Esophagus muscularis mucosa (tissue), 4 donors: ENCODE measurements at regions not wholly inside any gene's neighbourhood (a gene's known extent, or its start where the extent isn't known, plus 50 kb on each side); places are given as distances from the start of the nearest gene placed in this dataset.

Experiments used
- EP300 ChIP-seq: sonication (generic); formaldehyde crosslinking; IDR thresholded peaks from one replicate; pipeline ENCODE4 v1.6.1; 2017; ENCODE audit warnings: antibody characterized with exemption
- POLR2A ChIP-seq: fragments of 450-650 bp; IDR thresholded peaks from one replicate; pipeline ENCODE4 v1.6.1; 2017; ENCODE audit warnings: antibody characterized with exemption, moderate library complexity, mild to moderate bottlenecking, low read depth
- POLR2AphosphoS5 ChIP-seq, 2 donors: sonication (generic); formaldehyde crosslinking; IDR thresholded peaks; one replicate each; pipeline ENCODE4 v1.6.1; 2017; ENCODE audit warnings: antibody characterized with exemption in 2 of 2
- TF ChIP-seq, protein P1 (sequence below), 3 experiments: fragments of 200-600 bp in 2 of 3; fragments of 450-650 bp in 1 of 3; sonication (generic) in 2 of 3; IDR thresholded peaks; one replicate each; pipeline ENCODE4 v1.5.1; 2017 to 2019; ENCODE audit warnings: antibody characterized with exemption in 3 of 3, mild to moderate bottlenecking in 2 of 3, moderate library complexity in 1 of 3

DNA sequence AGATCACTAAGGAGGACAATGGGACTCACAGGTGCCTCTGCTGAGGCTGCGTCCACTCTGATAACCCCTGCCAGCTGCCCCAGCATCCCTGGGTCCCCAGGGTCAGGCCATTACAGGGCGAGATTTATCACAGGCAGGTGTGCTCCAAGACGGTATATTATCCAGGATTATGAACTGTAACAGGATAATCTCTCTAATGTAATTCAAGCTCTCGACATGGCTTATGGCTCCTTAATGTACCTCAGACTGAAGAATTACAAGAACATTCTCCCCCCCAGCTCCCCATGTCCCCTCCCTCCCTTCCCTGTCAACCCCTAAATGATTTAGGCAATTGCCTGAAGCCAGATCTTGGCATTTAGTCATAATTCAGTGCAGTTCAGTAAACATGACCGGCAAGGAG lies 86.8 kb downstream of the NCR2 start:
- TF ChIP-seq POLR2A (no peak), POLR2AphosphoS5 (IDR thresholded peaks at IDR 0.05) (no peak), EP300 (no peak)
- TF ChIP-seq, protein P1, sequence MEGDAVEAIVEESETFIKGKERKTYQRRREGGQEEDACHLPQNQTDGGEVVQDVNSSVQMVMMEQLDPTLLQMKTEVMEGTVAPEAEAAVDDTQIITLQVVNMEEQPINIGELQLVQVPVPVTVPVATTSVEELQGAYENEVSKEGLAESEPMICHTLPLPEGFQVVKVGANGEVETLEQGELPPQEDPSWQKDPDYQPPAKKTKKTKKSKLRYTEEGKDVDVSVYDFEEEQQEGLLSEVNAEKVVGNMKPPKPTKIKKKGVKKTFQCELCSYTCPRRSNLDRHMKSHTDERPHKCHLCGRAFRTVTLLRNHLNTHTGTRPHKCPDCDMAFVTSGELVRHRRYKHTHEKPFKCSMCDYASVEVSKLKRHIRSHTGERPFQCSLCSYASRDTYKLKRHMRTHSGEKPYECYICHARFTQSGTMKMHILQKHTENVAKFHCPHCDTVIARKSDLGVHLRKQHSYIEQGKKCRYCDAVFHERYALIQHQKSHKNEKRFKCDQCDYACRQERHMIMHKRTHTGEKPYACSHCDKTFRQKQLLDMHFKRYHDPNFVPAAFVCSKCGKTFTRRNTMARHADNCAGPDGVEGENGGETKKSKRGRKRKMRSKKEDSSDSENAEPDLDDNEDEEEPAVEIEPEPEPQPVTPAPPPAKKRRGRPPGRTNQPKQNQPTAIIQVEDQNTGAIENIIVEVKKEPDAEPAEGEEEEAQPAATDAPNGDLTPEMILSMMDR (IDR thresholded peaks at IDR 0.05): no peak
